ENCODE measurements at regions not wholly inside any gene's neighbourhood (a gene's known extent, or its start where the extent isn't known, plus 50 kb on each side); places are given as distances from the start of the nearest gene placed in this dataset.

DNA sequence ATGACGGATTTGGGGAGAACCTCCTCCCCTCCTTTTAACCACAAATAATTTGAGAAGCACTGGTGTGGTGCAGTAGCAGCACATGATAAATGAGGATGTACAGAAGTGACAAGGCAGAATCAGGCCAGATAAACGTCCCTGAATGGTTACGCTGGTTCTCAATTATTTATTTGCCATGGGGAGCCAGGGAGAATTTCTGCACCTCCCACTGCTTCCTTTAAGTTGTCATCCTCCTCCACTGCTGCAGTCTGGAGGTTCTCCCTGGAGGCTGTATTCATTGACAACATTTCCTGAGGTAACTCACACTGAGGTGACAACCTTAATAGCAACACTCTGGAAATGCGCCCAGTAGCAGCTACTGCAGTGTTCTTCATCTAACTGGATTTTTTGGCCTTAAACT is 308.9 kb upstream of the SLITRK1 start (continued):
- no peak for TF ChIP-seq ELK1 (IDR thresholded peaks at IDR 0.05; ENCODE audit: low read depth, low read length)
- no peak for TF ChIP-seq JUND (IDR thresholded peaks at IDR 0.05; ENCODE audit: low read depth, low read length)
- TF ChIP-seq LARP7 (IDR thresholded peaks at IDR 0.05) = no peak
- no peak for TF ChIP-seq CHD2 (IDR thresholded peaks at IDR 0.05; ENCODE audit: borderline replicate concordance, low read depth, low read length)
- no peak for TF ChIP-seq CREB1 (IDR thresholded peaks at IDR 0.05; ENCODE audit: low read depth)

DNA sequence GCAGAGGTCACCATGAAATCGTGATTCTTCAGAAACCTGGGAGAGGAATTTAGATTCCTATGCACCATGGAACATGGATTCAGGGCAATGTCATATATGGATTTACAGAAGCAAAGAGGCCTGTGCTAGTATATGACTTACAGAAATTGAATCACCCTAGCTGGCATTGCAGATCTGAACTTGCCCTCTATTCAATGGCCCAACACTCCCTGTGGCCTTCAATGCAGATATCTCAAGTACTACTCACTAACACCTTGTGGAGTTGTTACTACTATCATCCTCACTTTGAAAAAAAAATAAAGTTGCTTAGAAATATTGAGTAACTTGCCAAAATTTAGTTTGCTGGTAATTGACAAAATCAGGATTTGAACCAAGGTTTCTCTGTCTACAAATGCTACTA is 305.4 kb upstream of the SLITRK1 start:
- H3K4me3 ChIP-seq = no peak overlapping the region
- TF ChIP-seq REST (IDR thresholded peaks at IDR 0.05; ENCODE audit: low read depth, low read length) (no peak), NFXL1 (IDR thresholded peaks at IDR 0.05; ENCODE audit: borderline replicate concordance) (no peak)
- H3K36me3 ChIP-seq (ENCODE audit: control insufficient read depth in 2 of 2, insufficient read depth in 2 of 2, low read length in 1 of 2) = no peaks in the 10 kb centered on the region
- 14% methylated on average over 1 of the region's 1 CpG for WGBS (ENCODE audit: insufficient coverage, insufficient replicate concordance, low lambda C conversion rate, missing lambda C conversion rate)
- H3K4me1 ChIP-seq (ENCODE audit: control insufficient read depth, insufficient read depth, low read length) = no peaks in the 10 kb centered on the region
- no TSS peak for BruUV-seq (replicated peaks)
- no peak overlapping the region for H3K27ac ChIP-seq (ENCODE audit: control insufficient read depth, insufficient read depth)
- no peak overlapping the region for H3K9ac ChIP-seq (ENCODE audit: control insufficient read depth, insufficient read depth, low read length)
- no peak overlapping the region for H3K4me2 ChIP-seq (ENCODE audit: control insufficient read depth, insufficient read depth)
- ChIA-PET CTCF (interaction anchor here (1.2 kb wide), 1 partner anchor 11 kb away, joined by 3 read pairs; no protein-coding TSS in a partner anchor), POLR2A (no interaction called here), SMC1A (ENCODE audit: uncharacterized antibody, unreplicated experiment) (no interaction called here), RAD21 (ENCODE audit: unreplicated experiment) (no interaction called here)
- intact Hi-C loops (cut with micrococcal nuclease; ENCODE audit: unreplicated experiment) (no loop called here), in situ Hi-C loops (cut with MboI) (no loop called here)
- H3K9me3 ChIP-seq (replicated peaks; ENCODE audit: control insufficient read depth, insufficient read depth, low read length) = no peaks in the 10 kb centered on the region
- no peak for FAIRE-seq
- H3K79me2 ChIP-seq (ENCODE audit: control insufficient read depth, insufficient read depth, low read length) = no peaks in the 10 kb centered on the region
- no peak for DNase-seq (ENCODE audit: low read depth, low spot score)
- no peaks in the 10 kb centered on the region for H4K20me1 ChIP-seq (ENCODE audit: control insufficient read depth, insufficient read depth)
- no peaks in the 10 kb centered on the region for H3K27me3 ChIP-seq (replicated peaks in 1 of 2; ENCODE audit: control insufficient read depth in 2 of 2, insufficient read depth in 2 of 2, low read length in 1 of 2)
- no peak for ATAC-seq
- H2AFZ ChIP-seq (ENCODE audit: control insufficient read depth, low read depth, low read length) = no peak overlapping the region
